ENCODE measurements at regions not wholly inside any gene's neighbourhood (a gene's known extent, or its start where the extent isn't known, plus 50 kb on each side); places are given as distances from the start of the nearest gene placed in this dataset.

DNA sequence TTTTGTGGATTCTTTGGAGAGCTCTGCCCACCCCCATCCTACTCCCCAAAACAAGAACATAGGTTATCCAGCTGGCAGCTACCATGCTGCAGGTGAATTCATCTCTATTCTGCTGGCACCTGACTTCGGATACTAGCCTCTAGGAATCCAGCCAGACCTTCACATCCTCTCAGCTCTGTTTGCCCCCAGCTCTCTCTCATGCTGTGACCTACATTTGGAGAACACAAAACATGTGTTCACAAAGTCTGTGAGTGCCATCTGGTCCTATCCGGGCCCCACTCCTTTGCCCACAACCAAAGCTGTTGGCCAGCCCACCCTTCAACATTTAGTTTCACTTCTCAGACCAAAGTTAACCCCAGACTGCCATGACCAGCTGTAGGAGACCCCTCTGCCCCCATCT lies 89.4 kb upstream of the C3orf80 start:
- Mint-ChIP-seq H3K4me3 (no peak overlapping the region), H3K27ac (no peak overlapping the region), H3K4me1 (ENCODE audit: low read depth) (no peaks in the 10 kb centered on the region), H3K9me3 (ENCODE audit: insufficient read depth) (no peaks in the 10 kb centered on the region), H3K36me3 (ENCODE audit: low read depth) (no peaks in the 10 kb centered on the region), H3K27me3 (ENCODE audit: low read depth) (no peaks in the 10 kb centered on the region)
- CTCF ChIA-PET = no interaction called here
- POLR2A ChIA-PET = no interaction called here
- DNase-seq (no peak), ATAC-seq (no peak)

DNA sequence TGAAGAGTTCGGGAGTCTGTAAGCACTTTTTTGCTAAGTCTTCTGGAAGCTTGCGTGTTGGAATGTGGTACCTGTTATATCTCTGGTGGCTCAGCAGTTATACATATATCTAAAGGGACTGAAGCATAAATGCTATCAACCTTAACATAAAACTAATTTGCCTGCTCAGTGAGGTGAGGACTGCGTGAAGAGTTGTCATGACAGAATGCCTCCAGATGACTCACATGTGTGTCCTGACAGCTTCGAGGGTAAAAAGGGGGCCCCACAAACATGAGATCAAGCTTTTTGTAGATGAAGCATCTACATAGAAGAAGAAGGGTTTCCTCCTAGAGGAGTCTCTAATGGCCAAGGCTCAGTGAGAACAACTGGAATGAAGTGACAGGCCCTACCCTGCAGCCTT lies 88.8 kb upstream of the C3orf80 start:
- Mint-ChIP-seq H3K9me3 (ENCODE audit: insufficient read depth) (no peaks in the 10 kb centered on the region), H3K36me3 (ENCODE audit: low read depth) (no peaks in the 10 kb centered on the region), H3K4me3 (no peak overlapping the region), H3K27ac (no peak overlapping the region), H3K4me1 (ENCODE audit: low read depth) (no peaks in the 10 kb centered on the region), H3K27me3 (ENCODE audit: low read depth) (no peaks in the 10 kb centered on the region)
- POLR2A ChIA-PET = no interaction called here
- ATAC-seq (no peak), DNase-seq (no peak)
- CTCF ChIA-PET = interaction anchor here (1.9 kb wide), 1 partner anchor 148 kb away, joined by 4 read pairs; the partner anchor contains the start of gene IL12A

DNA sequence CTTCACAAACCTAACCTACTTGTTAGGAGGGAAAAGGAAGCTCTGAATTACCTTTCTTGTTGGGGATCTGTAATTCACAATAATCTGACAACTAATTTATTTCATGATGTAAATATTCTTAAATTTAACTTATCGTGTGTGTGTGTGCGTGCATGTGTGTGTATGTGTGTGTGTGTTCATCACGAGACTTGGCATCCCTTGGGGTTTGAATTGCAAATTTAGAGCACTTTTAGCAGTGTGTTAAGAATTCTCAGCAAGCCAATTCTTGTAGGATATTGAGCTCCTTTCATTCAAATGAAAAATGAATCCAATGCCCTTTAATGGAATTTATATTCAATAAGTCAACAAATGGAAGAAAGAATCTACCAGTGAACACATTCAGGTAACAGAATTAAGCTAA lies 85.9 kb upstream of the C3orf80 start:
- Mint-ChIP-seq H3K4me3 (no peak overlapping the region), H3K27me3 (ENCODE audit: low read depth) (peaks cover 2% of the 10 kb centered on the region), H3K36me3 (ENCODE audit: low read depth) (no peaks in the 10 kb centered on the region), H3K27ac (no peak overlapping the region), H3K9me3 (ENCODE audit: insufficient read depth) (no peaks in the 10 kb centered on the region), H3K4me1 (ENCODE audit: low read depth) (no peaks in the 10 kb centered on the region)
- no peak for ATAC-seq
- ChIA-PET CTCF (interaction anchor here (1.4 kb wide), 1 partner anchor 151 kb away, joined by 4 read pairs; the partner anchor contains the start of gene IL12A), POLR2A (no interaction called here)
- DNase-seq = no peak

DNA sequence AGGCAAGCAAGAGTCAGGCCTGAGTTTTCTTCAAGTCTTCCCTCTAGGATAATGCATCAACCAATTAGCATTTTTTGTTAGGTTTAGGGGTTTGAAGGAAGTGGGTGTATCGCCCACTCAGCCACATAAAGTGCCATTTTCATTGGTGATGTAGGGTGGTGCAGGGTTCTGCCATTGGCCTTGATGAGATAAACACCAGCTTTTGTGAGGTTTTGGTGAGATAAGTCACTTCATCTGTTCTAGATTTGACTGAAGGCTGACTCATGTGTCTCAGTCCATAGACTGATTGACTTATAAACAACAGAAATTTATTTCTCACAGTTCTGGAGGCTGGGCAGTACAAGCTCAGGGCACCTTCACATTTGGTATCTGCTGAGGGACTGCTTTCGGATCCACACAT lies 84.5 kb upstream of the C3orf80 start:
- no peak overlapping the region for H3K4me3 Mint-ChIP-seq
- CTCF ChIA-PET = no interaction called here
- no peaks in the 10 kb centered on the region for H3K9me3 Mint-ChIP-seq (ENCODE audit: insufficient read depth)
- H3K36me3 Mint-ChIP-seq (ENCODE audit: low read depth) = no peaks in the 10 kb centered on the region
- POLR2A ChIA-PET = no interaction called here
- ATAC-seq = no peak
- H3K4me1 Mint-ChIP-seq (ENCODE audit: low read depth) = no peaks in the 10 kb centered on the region
- no peak for DNase-seq
- no peak overlapping the region for H3K27ac Mint-ChIP-seq
- H3K27me3 Mint-ChIP-seq (ENCODE audit: low read depth) = peaks cover 2% of the 10 kb centered on the region

DNA sequence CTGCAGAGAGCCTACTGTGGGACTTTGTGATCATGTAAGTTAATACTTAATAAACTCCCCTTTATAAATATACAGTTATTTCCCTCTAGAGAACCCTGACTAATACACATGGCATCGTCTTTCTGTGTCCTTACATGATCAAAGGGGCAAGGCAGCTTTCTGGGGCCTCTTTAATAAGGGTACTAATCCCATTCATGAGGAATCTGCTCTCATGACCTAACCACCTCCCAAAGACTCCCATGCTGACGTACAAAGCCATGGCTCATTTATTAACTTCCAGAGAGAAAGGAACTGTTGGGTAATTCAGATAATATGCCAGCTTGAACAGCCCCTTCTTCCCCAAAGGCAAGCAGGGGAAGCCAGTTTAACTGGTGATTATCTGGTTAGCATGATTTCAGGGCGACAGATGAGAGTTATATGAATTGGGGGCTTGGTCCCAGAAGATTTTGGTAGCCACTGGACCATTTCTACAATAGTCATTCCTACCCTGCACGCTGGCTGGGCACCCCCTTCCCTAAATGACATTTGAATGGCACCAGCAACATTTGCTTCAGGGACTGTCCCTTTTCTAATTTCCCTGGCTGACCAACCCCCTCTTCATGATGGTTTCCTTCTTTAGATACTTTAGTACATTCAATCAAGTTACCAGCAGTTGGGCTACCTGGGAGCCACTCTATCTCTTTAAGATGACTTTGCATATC lies 83.6 kb upstream of the C3orf80 start:
- CTCF ChIA-PET = no interaction called here
- no peak overlapping the region for H3K4me3 Mint-ChIP-seq
- ATAC-seq (no peak), DNase-seq (no peak)
- peaks cover 2% of the 10 kb centered on the region for H3K27me3 Mint-ChIP-seq (ENCODE audit: low read depth)
- POLR2A ChIA-PET = no interaction called here
- H3K27ac Mint-ChIP-seq = no peak overlapping the region
- H3K4me1 Mint-ChIP-seq (ENCODE audit: low read depth) = no peaks in the 10 kb centered on the region
- no peaks in the 10 kb centered on the region for H3K36me3 Mint-ChIP-seq (ENCODE audit: low read depth)
- no peaks in the 10 kb centered on the region for H3K9me3 Mint-ChIP-seq (ENCODE audit: insufficient read depth)

DNA sequence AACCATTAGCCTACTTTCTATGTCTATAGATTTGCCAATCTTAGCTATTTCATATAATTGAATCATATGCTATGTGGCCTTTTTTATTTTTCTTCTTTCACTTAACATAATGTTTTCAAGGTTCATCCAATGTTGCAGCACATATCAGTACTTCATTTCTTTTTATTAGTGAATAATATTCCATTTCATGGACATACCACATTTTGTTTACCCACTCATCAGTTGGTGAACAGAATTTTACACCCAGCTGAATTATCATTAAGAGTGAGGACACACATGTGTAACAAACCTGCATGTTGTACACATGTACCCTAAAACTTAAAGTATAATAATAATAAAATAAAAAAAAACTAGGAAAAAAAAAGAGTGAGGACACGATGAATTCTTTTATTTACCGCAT lies 81.7 kb upstream of the C3orf80 start:
- no peaks in the 10 kb centered on the region for H3K4me1 Mint-ChIP-seq (ENCODE audit: low read depth)
- DNase-seq = no peak
- no peaks in the 10 kb centered on the region for H3K36me3 Mint-ChIP-seq (ENCODE audit: low read depth)
- ChIA-PET CTCF (no interaction called here), POLR2A (no interaction called here)
- H3K9me3 Mint-ChIP-seq (ENCODE audit: insufficient read depth) = no peaks in the 10 kb centered on the region
- no peak for ATAC-seq
- peaks cover 2% of the 10 kb centered on the region for H3K27me3 Mint-ChIP-seq (ENCODE audit: low read depth)
- H3K27ac Mint-ChIP-seq = no peak overlapping the region
- H3K4me3 Mint-ChIP-seq = no peak overlapping the region

DNA sequence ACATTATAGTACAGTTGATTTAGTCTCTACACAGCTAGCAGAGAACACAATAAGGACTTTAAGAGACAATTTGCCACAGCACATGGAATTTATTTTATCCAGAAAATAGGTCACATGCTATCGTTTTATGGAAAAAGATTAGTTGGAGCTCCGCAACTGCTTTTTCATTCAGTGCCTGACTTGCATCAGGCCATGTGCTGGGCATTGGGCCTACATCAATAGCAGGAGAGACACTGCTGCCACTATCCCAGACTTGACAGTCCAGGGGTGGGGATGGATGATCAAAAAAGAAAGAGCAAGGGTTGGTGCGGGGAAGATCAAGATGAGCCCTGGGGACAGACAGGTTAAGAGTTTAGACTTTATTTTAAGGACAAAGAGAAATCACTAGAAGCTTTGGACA lies 75.2 kb upstream of the C3orf80 start:
- H3K4me1 Mint-ChIP-seq (ENCODE audit: low read depth) = no peaks in the 10 kb centered on the region
- H3K27me3 Mint-ChIP-seq (ENCODE audit: low read depth) = no peaks in the 10 kb centered on the region
- H3K27ac Mint-ChIP-seq = no peak overlapping the region
- DNase-seq (no peak), ATAC-seq (no peak)
- no peaks in the 10 kb centered on the region for H3K9me3 Mint-ChIP-seq (ENCODE audit: insufficient read depth)
- ChIA-PET POLR2A (no interaction called here), CTCF (no interaction called here)
- H3K36me3 Mint-ChIP-seq (ENCODE audit: low read depth) = no peaks in the 10 kb centered on the region
- no peak overlapping the region for H3K4me3 Mint-ChIP-seq

DNA sequence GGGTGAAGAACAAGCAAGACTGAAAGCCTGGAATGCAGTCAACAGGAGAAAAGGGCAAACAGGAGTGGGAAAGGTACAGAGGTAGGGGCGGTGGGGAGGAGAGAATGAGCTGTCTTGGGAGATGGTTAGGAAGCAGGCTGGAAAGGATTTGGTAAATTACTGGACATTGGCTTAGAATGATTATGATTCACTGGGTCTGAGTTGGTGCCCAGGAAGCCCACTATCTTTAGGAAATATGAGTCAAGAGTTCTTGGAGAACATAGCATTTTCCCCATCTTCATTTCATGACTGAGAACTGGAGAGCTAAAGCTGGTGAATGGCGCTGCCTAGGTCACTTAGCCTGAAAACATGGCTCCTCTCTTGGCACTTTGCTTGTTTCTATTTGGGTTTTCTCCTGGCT lies 74.7 kb upstream of the C3orf80 start:
- H3K4me1 Mint-ChIP-seq (ENCODE audit: low read depth) = no peaks in the 10 kb centered on the region
- CTCF ChIA-PET = no interaction called here
- POLR2A ChIA-PET = no interaction called here
- peaks cover under 1% of the 10 kb centered on the region for H3K27me3 Mint-ChIP-seq (ENCODE audit: low read depth)
- no peak for DNase-seq
- no peaks in the 10 kb centered on the region for H3K36me3 Mint-ChIP-seq (ENCODE audit: low read depth)
- ATAC-seq = no peak
- H3K9me3 Mint-ChIP-seq (ENCODE audit: insufficient read depth) = no peaks in the 10 kb centered on the region
- no peak overlapping the region for H3K4me3 Mint-ChIP-seq
- no peak overlapping the region for H3K27ac Mint-ChIP-seq

DNA sequence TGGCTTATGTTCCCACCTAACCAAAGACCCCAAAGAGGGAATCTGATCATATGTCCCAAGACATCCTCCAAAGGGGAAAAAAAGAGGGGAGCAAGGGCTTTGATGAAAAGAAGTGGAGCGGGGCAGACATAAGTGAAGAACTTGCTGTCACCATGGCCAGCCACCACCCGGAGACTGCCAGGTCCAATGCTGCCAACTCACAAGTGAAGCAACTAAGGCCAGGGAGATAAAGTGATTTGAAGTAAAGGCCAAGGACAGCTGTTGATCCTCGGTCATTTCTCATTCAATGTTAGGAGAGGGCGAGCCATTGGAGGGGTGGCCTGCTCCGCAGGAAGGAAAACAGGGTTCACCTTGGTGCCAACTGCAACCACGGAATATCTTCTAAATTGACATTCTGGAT lies 72.6 kb upstream of the C3orf80 start:
- Mint-ChIP-seq H3K4me1 (ENCODE audit: low read depth) (no peaks in the 10 kb centered on the region), H3K4me3 (no peak overlapping the region), H3K36me3 (ENCODE audit: low read depth) (no peaks in the 10 kb centered on the region), H3K27me3 (ENCODE audit: low read depth) (peaks cover 3% of the 10 kb centered on the region), H3K9me3 (ENCODE audit: insufficient read depth) (no peaks in the 10 kb centered on the region), H3K27ac (no peak overlapping the region)
- POLR2A ChIA-PET = no interaction called here
- CTCF ChIA-PET = no interaction called here
- ATAC-seq = no peak
- no peak for DNase-seq

DNA sequence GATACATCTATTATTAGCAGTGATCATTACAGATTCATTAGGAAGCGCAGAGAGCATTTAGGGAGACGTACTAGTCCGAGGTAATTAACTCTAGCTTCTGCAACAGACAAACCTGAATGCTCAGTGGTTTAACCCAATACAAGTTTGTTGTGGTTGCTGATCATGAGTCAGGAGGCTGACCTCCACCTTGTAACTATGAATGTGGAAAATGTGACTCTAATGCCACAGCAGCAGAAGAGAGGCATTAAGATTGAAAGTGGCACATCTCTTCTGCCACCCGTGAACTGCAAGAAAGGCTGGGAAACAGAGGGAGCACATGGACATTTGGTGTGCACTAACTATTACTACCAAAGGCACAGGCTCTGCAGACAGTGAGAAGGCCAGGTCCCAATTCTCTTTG lies 71.2 kb upstream of the C3orf80 start:
- H3K9me3 Mint-ChIP-seq (ENCODE audit: insufficient read depth) = no peaks in the 10 kb centered on the region
- ChIA-PET CTCF (interaction anchor here (1.4 to 1.5 kb wide), 2 partner anchors 9 to 21 kb away, joined by 4 to 5 read pairs; no protein-coding TSS in a partner anchor), POLR2A (no interaction called here)
- H3K27ac Mint-ChIP-seq = no peak overlapping the region
- H3K4me3 Mint-ChIP-seq = no peak overlapping the region
- ATAC-seq (no peak), DNase-seq (no peak)
- H3K27me3 Mint-ChIP-seq (ENCODE audit: low read depth) = peaks cover 3% of the 10 kb centered on the region
- H3K36me3 Mint-ChIP-seq (ENCODE audit: low read depth) = no peaks in the 10 kb centered on the region
- H3K4me1 Mint-ChIP-seq (ENCODE audit: low read depth) = no peaks in the 10 kb centered on the region

DNA sequence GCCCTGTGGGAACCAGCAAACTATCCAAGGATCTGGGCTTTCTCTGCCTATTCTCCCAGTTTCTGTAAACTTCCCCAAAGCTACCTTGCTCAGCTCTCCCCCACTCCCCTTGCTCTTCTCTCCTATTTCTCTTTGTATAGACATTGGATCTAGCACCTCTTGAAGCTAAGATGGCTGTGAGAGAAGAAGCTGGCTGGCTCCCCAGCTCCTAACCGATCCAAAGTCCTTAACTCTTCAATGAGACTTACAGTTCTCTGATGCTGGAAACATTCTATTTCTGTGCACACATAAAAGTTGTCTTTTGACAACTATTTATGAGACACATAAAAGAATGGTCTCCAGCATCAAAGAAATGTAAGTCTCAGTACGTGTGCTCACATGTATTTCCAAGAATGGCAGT lies 70.6 kb upstream of the C3orf80 start:
- no peaks in the 10 kb centered on the region for H3K9me3 Mint-ChIP-seq (ENCODE audit: insufficient read depth)
- DNase-seq = no peak
- ChIA-PET CTCF (interaction anchor here (1.4 to 1.5 kb wide), 2 partner anchors 9 to 21 kb away, joined by 4 to 5 read pairs; no protein-coding TSS in a partner anchor), POLR2A (no interaction called here)
- no peaks in the 10 kb centered on the region for H3K4me1 Mint-ChIP-seq (ENCODE audit: low read depth)
- ATAC-seq = no peak
- no peak overlapping the region for H3K27ac Mint-ChIP-seq
- no peaks in the 10 kb centered on the region for H3K36me3 Mint-ChIP-seq (ENCODE audit: low read depth)
- H3K4me3 Mint-ChIP-seq = no peak overlapping the region
- H3K27me3 Mint-ChIP-seq (ENCODE audit: low read depth) = peaks cover 3% of the 10 kb centered on the region

DNA sequence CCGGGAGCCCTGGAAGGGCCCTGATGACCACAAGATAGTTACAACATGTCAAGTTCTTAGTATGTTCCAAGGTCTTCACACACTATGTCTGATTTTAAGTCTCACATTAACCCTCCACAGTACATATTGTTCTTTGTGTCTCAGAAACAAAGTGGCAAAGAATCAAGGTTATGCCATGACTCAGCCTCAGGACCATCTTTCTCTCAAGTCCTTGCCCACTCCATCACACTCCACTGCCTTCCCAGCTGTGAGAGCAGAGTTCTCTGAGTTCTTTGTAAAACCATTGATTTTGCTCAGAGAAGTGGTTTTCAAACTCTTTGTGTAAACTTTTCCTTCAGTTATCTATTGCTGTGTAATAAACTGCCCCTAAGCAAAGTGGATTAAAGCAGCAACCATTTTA lies 67.9 kb upstream of the C3orf80 start:
- Mint-ChIP-seq H3K27ac (no peak overlapping the region), H3K9me3 (ENCODE audit: insufficient read depth) (no peaks in the 10 kb centered on the region), H3K27me3 (ENCODE audit: low read depth) (peaks cover 5% of the 10 kb centered on the region), H3K4me3 (no peak overlapping the region), H3K36me3 (ENCODE audit: low read depth) (no peaks in the 10 kb centered on the region), H3K4me1 (ENCODE audit: low read depth) (no peaks in the 10 kb centered on the region)
- ChIA-PET CTCF (no interaction called here), POLR2A (no interaction called here)
- ATAC-seq (no peak), DNase-seq (no peak)

DNA sequence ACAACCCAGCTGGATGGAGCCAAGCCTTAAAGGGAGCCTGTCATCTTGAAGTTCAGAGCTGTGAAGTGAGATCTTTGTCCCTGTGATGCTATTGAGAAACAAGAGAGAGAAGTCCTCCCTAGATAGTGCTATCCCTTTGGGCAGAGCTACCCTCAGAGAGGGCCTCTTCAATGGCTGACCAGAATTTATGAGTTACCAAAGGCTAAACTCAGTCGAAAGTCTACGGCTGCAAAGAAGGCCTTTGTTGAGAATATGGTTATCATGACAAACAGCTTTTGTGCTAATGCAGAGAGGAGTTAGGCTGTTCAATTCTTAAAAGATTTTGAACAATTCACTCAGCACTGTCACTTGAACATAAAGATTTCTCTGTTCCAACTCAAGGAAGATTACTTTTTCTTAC lies 65.9 kb upstream of the C3orf80 start:
- no peak for ATAC-seq
- DNase-seq = no peak
- no peaks in the 10 kb centered on the region for H3K9me3 Mint-ChIP-seq (ENCODE audit: insufficient read depth)
- CTCF ChIA-PET = no interaction called here
- H3K27me3 Mint-ChIP-seq (ENCODE audit: low read depth) = peaks cover 8% of the 10 kb centered on the region
- no peaks in the 10 kb centered on the region for H3K4me1 Mint-ChIP-seq (ENCODE audit: low read depth)
- POLR2A ChIA-PET = no interaction called here
- no peaks in the 10 kb centered on the region for H3K36me3 Mint-ChIP-seq (ENCODE audit: low read depth)
- no peak overlapping the region for H3K4me3 Mint-ChIP-seq
- H3K27ac Mint-ChIP-seq = no peak overlapping the region

Data from activated CD8-positive, alpha-beta T cell treated with anti-CD3 and anti-CD28 coated beads, Interleukin-2, amount 10 ng/mL, durations not matched to agents 7 days and 5 days (primary cell).